Endothelial cell of umbilical vein (primary cell): ENCODE measurements at regions not wholly inside any gene's neighbourhood (a gene's known extent, or its start where the extent isn't known, plus 50 kb on each side); places are given as distances from the start of the nearest gene placed in this dataset.

Experiments
- POLR2A ChIP-seq: IDR thresholded peaks from 2 replicates; pipeline ENCODE4 v1.6.1; 2012; ENCODE audit warnings: low read depth, mild to moderate bottlenecking, control low read depth, low read length
- POLR2AphosphoS5 ChIP-seq: IDR thresholded peaks from 2 replicates; pipeline ENCODE4 v1.6.1; 2012; ENCODE audit warnings: low read depth, mild to moderate bottlenecking, control low read depth, low read length, moderate library complexity; ENCODE audit not compliant: insufficient read depth
- TF ChIP-seq, protein P1 (sequence below), 2 donors: IDR thresholded peaks; 1 replicate in 1 of 2; 2 replicates in 1 of 2; pipeline ENCODE4 v1.5.1; 2011; ENCODE audit warnings: low read length in 2 of 2, mild to moderate bottlenecking in 2 of 2, moderate library complexity in 2 of 2, control low read depth in 1 of 2, inconsistent platforms in 1 of 2, low read depth in 1 of 2; ENCODE audit not compliant: insufficient read depth in 1 of 2; ENCODE audit errors: extremely low read depth in 1 of 2

DNA sequence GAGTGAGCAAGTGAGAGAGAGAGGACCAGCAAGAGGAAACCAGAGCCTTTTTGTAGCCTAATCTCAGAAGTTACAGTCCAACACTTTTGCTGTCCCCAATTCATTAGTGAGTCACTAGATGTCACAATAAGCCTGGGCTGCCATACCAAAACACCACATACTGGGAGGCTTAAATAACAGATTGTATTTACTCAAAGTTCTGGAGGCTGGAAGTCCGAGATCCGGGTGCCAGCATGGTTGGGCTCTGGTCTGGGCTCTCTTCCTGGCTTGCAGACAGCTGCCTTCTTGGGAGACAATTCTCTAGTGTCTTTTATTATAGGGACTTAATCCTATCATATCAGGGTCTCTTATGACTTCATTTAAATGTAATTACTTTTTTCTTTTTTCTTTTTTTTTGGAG is 50.7 kb upstream of the FERMT1 start:
- TF ChIP-seq, protein P1, sequence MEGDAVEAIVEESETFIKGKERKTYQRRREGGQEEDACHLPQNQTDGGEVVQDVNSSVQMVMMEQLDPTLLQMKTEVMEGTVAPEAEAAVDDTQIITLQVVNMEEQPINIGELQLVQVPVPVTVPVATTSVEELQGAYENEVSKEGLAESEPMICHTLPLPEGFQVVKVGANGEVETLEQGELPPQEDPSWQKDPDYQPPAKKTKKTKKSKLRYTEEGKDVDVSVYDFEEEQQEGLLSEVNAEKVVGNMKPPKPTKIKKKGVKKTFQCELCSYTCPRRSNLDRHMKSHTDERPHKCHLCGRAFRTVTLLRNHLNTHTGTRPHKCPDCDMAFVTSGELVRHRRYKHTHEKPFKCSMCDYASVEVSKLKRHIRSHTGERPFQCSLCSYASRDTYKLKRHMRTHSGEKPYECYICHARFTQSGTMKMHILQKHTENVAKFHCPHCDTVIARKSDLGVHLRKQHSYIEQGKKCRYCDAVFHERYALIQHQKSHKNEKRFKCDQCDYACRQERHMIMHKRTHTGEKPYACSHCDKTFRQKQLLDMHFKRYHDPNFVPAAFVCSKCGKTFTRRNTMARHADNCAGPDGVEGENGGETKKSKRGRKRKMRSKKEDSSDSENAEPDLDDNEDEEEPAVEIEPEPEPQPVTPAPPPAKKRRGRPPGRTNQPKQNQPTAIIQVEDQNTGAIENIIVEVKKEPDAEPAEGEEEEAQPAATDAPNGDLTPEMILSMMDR (IDR thresholded peaks at IDR 0.05; ENCODE audit: extremely low read depth in 1 of 2, insufficient read depth in 1 of 2, low read depth in 1 of 2, low read length in 2 of 2) = no peak
- TF ChIP-seq POLR2AphosphoS5 = no peak
- no peak for TF ChIP-seq POLR2A
